ENCODE measurements at regions not wholly inside any gene's neighbourhood (a gene's known extent, or its start where the extent isn't known, plus 50 kb on each side); places are given as distances from the start of the nearest gene placed in this dataset.
A peak's percentile ranks its signal among the peaks of the same experiment; 100 is the strongest.

DNA sequence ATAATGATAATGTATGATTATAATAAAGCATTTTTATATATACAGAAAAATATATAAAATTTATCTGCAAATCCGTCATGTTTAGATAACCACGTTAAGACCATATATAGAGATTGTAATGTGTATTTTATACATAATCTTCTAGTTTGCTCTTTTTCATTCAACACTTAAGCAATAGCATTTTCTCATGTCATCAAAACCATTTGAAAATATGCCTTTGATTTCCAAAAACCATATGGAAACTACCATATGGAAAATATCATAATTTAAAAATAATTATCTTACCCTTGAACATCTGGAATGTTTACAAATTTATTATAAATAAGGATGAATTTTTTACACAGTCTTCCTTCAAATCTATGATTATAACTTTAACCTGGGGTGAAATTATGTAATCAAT is 250.4 kb upstream of the NPSR1 start:
- no peak overlapping the region for H3K4me3 ChIP-seq (ENCODE audit: low read depth, low read length)
- TF ChIP-seq, protein P1, sequence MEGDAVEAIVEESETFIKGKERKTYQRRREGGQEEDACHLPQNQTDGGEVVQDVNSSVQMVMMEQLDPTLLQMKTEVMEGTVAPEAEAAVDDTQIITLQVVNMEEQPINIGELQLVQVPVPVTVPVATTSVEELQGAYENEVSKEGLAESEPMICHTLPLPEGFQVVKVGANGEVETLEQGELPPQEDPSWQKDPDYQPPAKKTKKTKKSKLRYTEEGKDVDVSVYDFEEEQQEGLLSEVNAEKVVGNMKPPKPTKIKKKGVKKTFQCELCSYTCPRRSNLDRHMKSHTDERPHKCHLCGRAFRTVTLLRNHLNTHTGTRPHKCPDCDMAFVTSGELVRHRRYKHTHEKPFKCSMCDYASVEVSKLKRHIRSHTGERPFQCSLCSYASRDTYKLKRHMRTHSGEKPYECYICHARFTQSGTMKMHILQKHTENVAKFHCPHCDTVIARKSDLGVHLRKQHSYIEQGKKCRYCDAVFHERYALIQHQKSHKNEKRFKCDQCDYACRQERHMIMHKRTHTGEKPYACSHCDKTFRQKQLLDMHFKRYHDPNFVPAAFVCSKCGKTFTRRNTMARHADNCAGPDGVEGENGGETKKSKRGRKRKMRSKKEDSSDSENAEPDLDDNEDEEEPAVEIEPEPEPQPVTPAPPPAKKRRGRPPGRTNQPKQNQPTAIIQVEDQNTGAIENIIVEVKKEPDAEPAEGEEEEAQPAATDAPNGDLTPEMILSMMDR (IDR thresholded peaks at IDR 0.05; ENCODE audit: insufficient read depth, low read depth, low read length, missing control alignments): no peak
- no peak for DNase-seq (ENCODE audit: low read depth)

DNA sequence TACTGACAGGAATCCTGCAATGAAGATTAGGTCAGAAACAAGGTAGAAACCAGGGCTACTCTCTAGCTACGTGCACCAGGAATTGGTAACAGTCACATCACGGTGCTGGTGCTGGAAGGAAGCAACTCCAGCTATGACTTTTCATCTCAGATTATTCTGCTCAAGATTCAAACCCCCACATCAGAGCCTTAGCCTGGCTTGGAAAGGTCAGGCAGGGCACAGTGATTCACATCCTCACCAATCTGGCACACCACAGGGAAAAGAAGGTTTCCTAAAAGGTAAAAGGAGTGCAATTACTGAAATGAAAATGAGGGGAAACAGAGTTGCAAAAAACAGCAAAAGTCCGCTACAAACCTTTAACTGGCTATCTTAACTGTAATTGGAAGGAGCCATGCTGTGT is 240.2 kb upstream of the NPSR1 start:
- no peak overlapping the region for H3K4me3 ChIP-seq (ENCODE audit: low read depth, low read length)
- TF ChIP-seq, protein P1 (IDR thresholded peaks at IDR 0.05; ENCODE audit: insufficient read depth, low read depth, low read length, missing control alignments): no peak
- DNase-seq (ENCODE audit: low read depth): no peak

DNA sequence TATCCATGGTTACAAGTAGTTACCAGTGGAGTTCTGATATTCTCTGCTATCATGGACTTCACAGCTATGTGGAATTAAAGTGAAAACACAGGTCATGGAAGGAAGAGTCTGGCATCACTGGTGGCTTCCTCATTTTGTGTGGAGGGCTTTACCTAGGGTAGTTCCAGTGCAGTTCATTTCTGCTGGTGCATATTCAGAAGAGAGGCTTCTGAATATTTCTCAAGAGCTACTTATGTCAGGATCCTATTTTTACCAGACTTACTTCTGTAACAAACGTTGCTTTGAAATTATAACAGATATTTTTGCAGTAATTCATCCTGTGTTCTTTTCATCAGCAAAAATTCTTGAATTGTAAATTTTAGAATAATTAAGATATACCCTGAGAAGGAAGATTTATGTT is 236.5 kb upstream of the NPSR1 start:
- no peak for DNase-seq (ENCODE audit: low read depth)
- TF ChIP-seq, protein P1 (IDR thresholded peaks at IDR 0.05; ENCODE audit: insufficient read depth, low read depth, low read length, missing control alignments): no peak
- no peak overlapping the region for H3K4me3 ChIP-seq (ENCODE audit: low read depth, low read length)

DNA sequence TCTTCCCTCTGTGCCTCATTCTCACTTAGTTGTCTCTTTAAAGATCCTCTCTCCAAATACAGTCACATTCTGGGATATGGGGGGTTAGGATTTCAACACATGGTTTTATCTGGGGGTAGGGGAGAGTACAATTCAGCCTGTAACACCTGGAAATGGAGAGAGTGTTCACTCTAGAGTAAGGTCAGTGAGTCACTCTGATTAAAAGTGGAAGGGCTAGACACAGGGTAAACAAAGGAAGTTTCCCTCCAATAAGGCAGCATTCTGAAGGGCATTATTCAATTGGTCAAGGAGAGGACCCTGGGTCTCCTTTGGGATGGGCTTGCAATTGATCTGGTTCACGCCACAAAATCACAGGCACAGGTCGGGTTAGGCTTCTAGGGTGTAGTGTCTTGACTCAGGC is 232.8 kb upstream of the NPSR1 start:
- no peak for DNase-seq (ENCODE audit: low read depth)
- TF ChIP-seq, protein P1 (IDR thresholded peaks at IDR 0.05; ENCODE audit: insufficient read depth, low read depth, low read length, missing control alignments): no peak
- H3K4me3 ChIP-seq (ENCODE audit: low read depth, low read length): no peak overlapping the region

DNA sequence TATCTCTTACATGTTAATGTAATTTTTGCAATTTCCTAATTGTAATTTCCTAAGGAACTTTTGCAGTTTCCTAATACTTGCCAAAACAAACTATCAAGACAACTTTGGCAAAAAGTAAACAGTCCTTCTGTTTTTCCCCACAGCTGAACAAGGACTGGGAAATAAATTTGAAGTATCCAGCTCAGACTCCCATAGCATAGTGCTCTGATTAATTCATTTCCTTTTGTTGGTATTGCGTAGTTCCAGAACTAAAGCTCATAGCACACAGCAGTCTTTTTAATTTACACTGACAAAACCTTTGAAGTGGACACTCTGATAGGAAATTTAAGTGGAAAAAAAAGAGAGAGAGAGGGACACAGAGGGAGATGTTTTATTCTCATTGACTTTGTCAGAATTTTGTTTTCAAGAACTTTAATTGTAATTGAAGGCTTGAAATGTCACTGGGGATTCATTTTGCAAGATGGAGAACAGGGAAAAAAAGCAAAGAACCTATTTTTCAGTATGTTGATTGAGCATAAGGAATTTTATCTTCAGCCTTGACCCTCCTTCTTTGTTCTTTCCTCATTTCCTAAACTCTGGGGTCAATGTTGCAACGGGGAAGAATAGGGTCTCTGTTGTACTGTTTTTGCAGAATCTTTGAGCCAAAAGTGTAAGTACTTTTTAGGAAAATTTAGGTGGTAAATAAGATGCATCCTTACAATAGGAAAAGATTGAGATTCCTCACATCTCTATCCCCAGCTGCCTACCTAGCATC is 232.2 kb upstream of the NPSR1 start:
- TF ChIP-seq, protein P1 (IDR thresholded peaks at IDR 0.05; ENCODE audit: insufficient read depth, low read depth, low read length, missing control alignments): no peak
- no peak for DNase-seq (ENCODE audit: low read depth)
- no peak overlapping the region for H3K4me3 ChIP-seq (ENCODE audit: low read depth, low read length)

DNA sequence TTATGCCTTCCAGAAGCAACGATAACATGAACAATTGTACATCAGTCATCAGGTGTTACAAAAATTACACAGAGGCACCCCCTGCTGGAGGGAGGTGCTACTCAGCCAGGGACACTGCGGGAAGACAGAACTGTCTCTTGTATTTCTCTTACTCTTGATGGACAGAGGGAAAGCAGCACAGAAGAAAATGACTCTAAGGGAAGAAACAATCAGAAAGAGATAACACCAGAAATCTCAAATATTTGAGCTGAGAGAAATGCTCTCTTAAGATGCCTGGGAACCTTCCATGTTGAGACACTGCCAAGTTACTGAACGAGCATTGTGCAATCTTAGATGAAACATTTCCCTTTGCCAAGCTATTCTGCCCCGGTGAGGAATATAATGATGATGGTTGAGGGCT is 227.6 kb upstream of the NPSR1 start:
- TF ChIP-seq, protein P1 (IDR thresholded peaks at IDR 0.05; ENCODE audit: insufficient read depth, low read depth, low read length, missing control alignments): peak; percentile 22
- no peak overlapping the region for H3K4me3 ChIP-seq (ENCODE audit: low read depth, low read length)
- peak; percentile 4 for DNase-seq (ENCODE audit: low read depth)

DNA sequence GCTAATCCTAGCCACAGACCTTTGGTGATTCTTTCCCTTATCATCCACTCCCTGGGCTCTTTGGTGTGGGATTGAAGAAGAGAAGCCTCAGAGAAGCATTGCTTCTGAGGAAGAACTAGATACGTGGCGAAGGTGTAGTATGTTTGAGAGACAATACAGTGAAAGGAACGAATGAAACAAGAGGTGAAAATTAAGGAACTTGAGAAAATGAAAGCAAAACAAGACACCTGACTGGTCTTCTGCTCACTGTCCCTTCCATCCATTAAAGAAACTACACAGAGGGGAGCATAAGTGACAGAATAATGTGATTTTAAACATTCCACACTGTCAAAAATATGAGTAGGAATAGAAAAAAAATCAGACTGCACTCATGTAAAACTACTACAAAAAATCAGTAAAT is 219.6 kb upstream of the NPSR1 start:
- no peak overlapping the region for H3K4me3 ChIP-seq (ENCODE audit: low read depth, low read length)
- no peak for DNase-seq (ENCODE audit: low read depth)
- TF ChIP-seq, protein P1 (IDR thresholded peaks at IDR 0.05; ENCODE audit: insufficient read depth, low read depth, low read length, missing control alignments): no peak

Data from GM12865 (cell line).